NCI-H1417 (cell line): ENCODE measurements at regions not wholly inside any gene's neighbourhood (a gene's known extent, or its start where the extent isn't known, plus 50 kb on each side); places are given as distances from the start of the nearest gene placed in this dataset.

Experiments
- DNase-seq, 3 experiments: peaks; one replicate each; lab custom pipeline; 2025; lab: John Stamatoyannopoulos, UW

DNA sequence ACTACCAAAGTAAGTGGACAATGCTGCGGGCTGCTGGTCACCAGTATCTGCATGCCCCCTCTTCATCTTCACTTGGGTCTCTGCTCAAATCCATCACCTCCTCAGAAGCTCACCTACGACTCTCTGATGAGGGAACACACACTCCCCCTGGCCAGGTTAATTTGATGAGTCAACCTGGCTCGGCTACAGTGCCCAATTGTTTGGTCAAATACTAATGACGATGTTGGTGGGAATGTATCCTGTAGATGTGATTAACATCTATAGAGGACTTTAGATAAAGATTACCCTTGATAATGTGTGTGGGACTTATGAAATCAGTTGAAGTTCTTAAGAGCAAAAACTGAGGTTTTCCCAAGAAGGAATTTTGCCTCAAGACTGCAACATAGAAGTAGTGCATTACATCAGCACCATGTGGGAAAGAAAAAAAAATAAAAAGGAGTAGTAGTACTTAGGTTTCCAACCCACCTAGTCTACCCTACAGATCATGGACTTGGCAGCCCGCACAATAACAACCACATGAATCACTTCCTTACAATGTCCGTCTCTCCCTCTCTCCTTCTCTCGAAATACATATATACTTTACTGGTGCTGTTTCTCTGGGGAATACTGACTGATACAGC lies 467.3 kb downstream of the DNAH5 start:
- no peak for DNase-seq

DNA sequence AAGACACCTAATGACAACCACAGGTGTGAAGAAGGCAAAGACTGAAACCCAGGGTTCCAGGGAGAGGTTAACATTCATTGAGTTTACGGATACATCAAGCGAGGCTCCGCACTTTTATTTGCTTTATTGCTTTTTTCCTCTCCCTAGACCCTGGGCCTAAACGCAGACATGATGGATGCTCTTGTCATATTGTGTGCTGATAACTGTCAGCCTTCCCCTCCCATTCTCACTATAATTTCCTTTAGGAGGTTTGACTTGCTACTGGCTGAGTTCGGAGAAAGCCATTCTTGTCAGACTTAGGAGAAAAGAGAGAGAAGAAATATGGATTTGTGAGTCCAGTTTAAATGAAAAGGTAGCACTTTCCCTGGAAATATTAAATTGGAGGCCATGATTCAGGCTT lies 471.6 kb downstream of the DNAH5 start:
- no peak for DNase-seq

DNA sequence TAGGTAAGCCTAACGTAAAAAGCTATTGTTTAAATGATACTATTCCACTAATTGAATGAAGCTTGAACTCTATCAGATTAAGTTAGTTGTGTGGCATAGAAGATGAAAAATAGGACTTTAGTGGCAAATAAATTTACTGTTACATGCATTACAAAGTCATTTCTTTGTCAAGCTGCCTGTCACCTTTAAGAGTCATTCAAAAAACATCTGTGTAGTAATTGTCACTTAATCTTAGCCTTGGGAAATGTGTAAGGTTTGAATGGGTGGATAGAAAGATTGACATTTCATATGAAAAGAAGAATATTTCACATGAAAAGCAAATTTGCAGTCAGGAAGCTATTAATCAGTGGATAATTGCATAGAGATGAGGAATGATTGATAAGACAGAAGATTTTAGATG lies 473.5 kb downstream of the DNAH5 start:
- no peak for DNase-seq

DNA sequence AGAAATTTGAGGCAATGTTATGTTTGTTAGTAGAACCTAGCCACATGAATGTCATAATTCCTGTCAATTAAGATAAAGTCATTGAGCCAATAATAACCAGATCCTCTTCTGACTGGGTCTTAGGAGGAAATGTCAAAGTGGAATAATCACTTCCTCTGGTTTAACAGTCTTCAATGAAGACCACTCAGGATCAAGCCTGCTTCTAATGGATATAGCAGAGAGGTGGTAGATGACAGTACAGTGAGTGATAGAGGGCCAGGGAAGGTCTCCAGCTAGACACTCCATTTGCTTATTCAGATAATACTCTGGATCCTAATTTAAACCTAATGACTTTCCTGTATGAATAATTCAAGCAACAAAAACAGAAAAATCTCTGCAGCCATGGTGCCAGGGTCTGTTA lies 474.2 kb downstream of the DNAH5 start:
- DNase-seq, result no peak

DNA sequence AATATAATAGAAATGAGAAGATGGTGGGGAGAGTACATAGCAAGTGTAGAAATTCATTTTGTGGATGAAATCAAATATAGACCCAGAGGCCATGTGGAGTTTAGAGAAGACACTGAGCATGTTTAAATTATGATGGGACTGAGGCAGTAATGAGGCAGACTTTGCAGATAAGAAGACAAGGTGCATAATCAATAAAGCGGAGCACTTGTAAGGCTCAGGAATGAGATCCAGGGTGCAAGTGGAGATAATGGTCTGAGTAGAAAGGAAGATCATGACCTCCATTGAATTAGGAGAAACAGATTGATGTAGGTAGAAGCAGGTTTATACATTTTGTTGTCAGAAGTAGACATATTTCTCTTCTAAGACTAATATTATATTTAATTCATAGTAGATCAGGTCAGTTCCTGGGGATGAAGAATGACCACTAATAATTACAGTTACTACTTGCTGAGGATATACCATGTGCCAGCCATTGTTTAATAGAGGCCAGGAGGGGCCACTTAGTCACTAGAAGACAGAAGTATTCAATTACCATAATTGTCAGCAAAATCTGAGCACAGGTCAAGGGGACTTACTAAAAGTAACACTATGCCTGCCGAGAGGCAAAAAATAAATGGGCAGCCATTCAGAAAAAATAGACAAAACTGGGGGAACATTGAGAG lies 479.8 kb downstream of the DNAH5 start:
- DNase-seq, result no peak

DNA sequence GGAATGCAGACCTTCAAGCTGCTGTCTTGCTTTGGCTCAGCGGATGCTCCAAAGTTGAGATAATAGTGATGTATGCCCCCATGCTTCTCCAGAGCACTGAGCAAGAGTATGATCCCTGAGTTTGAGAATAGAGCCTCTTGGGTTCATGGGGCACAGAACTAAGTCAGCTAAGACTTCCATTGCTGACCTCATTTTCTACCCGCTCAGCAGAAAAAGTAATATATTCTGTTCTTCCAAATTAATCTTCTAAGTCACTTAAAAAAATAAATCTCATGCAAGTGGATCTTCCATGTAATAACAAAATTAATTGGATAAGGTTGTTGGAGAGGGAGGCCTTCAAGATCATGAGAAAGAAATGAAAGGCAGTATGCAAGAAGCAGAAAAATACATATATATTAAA lies 483.9 kb downstream of the DNAH5 start:
- DNase-seq, result no peak

DNA sequence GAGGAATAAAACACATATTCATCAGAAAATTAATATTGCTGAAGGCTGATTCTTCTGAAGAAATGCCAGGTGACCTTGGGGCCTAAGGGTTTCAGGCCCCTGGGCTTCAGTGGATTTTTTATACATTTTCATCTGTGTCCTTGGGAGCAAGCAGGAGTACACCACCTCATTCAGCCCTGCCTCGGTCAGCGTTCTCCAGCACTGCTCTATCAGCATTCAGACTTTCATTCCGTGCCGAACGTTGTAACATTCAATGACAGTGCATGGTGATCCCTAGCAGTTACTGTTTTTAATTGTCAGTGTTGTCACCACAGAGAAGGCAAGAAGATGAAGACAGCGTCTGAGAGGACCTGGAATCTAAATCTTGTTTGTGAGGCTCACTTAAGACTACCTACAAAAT lies 490.4 kb downstream of the DNAH5 start:
- DNase-seq, result no peak

DNA sequence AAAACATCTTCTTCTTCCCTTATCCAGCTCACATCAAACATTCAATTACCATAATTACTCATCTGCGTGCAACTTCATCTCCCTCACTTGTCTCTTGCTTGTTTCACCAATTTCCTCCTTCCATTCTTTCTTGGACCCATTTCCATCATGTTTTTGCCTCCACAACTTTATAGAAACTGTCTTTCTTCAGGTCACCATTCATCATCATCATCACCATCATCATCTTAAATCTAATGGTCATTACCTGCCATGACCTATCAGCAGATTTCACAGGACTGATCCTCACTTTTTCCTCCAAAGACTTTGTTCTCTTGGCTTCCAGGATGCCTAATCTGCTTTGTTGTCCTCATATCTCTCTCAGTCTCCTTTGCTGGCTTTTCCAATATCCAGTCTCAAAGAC lies 495.6 kb downstream of the DNAH5 start:
- no peak for DNase-seq

DNA sequence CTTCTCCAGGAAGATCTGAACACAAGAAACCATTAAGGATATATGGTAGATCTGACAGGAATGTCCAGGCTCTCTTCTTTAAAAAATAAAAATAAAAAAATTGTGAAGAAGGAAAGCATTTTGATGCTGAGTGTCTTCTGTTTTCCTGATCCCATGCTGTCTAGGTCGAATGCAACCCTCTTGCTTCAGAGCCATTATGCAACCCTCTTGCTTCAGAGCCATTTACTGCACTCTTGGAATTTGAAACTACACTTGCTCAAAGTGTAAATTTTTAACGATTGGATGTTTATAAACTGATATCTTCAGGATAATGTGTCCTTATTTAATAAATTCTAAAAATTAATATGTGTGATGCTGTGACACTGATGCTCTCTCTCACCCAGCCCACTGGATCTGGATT lies 505.1 kb downstream of the DNAH5 start:
- no peak for DNase-seq

DNA sequence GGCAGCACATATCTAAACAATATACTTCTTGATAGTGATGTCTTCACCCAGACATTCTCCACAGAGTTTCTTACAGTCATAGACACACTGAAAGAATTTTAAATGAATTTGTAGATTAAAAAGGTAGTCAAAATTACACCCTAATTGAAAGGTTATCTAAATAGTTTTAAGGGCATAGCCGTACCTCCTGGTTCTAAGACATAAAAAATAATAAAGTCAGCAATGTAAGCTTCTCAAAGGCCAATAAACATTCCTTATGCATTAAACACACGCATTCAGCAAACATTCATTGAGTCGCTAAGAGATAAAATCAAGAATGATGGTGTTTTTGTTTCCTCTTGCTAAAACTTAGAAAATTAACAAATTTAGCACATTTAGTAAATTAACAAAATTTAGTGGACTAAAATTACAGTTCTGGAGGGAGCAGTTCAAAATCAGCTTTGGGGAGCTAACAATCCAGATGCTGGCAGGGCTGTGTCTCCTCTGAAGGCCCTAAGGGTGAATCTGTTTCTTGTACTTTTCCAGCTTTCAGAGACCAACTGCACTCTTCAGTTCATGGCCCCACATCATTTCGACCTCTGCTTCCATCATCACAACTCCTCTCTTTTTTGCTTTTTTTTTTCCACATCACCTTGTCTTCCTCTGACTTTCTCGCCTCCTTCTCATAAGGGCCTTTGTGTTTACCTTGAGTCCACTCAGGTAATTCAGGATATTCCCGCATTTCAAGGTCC lies 516.5 kb downstream of the DNAH5 start:
- no peak for DNase-seq

DNA sequence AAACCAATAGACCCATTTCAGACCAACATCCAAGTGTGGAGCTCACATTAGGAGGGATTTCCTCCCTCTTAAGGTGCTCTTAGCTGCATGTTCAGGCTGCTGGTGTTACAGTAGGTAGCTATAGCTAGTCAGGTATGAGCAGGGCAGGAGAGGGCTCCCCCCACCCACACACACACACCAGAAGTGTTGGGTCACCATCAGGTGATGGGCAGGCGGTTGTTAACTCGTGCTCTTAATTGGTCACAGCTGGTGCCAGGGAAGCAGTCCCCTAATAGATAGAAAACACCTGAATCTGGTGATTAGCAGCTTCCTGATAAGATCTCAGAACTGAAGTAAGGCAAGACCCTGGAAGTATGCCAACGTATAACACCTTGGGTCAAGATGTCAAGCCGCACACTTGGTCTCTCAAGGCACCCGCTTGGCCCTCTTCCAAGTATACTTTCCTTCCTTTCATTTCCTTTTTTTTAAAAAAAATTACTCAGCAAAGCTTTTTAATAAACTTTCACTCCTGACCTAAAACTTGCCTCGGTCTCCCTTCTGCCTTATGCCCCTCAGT lies 532.4 kb downstream of the DNAH5 start:
- DNase-seq, result no peak

DNA sequence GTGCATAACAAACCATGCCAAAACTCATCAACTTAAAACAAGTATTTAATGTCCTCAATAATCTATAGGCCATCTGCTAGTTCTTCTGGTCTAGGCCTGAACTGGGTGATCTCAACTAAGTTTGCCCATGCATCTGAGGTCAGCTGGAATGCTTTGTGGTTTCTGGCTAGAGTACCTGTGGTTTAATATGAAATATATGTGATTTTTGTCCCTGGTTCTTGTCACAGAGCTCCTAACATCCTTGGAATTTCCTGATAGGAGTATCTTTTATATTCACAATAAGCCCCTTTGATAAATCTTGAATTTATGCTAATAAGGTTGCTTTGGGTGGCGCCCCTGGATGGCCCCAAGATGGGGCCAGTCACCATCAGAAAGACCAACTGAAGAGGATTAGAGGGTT lies 535.9 kb downstream of the DNAH5 start:
- DNase-seq, result no peak

DNA sequence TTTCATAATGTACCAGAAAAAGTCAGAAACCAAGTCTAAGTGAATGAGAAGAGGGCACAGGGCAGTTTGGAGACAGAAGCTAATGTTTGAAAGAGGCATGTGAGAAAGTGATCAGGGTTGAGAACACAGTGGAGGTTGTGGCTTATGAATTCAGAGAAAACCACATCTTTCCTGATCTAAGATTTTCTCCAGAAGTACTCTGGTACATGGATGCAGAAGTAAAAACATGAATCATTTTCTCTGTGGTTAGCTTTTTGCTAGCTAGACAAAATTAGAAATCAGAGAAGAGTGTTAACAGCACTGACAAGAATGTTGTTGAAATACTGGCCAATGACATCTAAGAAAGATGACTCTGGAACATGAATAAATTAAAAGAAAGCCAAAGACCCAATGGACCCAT lies 541.1 kb downstream of the DNAH5 start:
- no peak for DNase-seq

DNA sequence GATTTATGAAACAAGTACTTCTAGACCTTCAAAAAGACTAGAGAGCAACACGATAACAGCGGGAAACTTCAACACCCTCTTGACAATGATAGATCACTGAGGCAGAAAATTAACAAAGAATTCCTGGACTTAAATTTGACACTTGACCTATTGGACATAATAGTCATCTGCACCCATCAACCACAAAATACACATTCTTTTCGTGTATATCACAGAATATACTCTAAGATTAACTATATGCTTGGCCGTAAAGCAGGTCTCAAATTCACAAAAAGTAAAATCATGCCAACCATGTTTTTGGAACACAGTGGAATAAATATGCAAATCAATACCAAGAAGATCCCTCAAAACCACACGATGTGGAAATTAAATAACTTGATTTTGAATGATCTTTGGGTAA lies 559.4 kb downstream of the DNAH5 start:
- no peak for DNase-seq

DNA sequence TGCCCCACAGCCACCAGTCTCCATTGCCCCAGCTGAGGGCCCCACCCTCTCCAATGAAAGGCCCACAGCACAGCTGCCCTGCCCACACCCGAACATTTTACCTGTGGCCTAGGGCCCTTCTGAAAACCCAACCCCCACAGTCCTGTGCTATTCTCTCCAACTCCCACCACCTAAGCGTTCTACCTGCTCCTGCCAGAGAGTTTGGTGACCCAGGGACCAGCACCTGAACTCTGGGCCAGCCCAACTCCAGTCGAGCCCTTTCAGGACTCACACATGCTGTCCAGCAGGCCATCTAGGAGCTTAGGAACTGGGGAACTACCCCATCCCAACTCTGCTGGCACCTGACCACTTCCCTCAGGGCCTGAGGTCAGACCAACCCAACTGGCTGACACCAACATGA lies 562.3 kb downstream of the DNAH5 start:
- DNase-seq, result no peak

DNA sequence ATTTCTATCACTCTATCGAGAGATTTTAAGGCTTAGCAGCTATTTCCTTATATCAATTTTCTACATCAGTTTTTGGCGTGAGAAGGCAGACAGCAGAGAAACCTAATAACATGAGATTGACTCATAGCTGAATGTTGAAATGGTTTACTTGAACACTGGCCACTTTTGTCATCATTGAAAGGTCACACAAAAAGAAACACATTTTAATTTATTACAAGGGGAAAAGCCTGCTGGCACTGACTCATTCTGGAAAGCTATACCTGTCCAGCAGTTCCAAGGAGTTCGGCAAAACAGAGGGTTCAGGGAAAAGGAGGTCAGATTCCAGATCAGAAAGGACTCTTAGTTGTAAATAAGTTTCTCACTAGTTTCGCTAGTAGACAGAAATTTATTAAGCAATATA lies 566.4 kb downstream of the DNAH5 start:
- no peak for DNase-seq

DNA sequence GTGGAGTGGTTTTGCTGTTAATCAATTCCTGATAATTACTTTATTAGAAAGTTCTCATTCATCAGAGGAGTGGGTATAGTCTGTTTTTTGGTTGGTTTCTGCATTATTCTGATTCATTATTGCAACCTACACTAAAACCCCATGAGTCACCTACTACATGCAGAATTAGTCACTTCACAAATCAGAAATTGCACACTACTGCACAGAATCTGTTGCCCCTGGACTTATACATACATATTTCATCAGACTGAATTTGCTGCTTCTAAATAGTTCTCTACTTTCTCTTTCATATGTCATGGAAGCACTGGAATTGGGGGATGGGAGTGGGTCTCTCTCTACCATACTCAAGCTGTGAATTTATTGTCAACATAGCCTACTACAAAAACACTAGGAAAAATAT lies 585.1 kb downstream of the DNAH5 start:
- no peak for DNase-seq

DNA sequence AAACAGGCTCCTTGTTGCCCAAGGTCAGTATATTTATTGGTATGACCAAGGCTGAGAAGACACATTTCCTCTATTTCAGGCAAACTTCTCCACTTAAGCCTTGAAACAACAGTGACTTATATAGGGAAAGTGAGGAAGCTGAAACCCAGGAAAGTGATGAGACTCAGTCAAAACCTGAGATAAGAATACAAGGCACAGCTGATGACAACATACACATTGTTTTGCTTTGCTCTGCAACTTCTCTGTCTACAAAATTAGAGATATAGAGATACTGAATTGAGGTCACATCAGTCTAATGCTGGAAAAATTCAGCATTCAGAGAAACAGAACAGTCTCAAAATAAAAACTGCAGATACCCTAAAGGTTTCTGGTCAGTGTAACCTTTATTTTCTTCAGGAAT lies 586.1 kb downstream of the DNAH5 start:
- DNase-seq, result no peak

DNA sequence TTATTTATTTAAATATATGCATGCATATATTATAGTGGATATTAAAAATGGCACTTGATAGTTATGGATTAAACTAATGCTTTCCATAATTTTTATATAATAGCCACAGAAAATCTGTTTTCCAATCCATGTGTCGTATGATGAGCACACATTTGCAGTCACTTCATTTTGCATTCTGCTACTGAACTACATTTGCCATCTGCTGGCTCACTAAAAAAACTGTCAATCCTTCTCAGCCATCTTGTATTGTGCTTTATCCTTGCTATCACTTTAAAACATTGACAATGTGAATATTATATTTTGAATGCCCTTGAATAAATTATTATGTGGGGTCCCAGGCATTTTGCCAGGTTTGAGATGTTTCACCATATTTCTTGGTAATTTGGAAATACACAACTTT lies 586.6 kb downstream of the DNAH5 start:
- DNase-seq, result no peak

DNA sequence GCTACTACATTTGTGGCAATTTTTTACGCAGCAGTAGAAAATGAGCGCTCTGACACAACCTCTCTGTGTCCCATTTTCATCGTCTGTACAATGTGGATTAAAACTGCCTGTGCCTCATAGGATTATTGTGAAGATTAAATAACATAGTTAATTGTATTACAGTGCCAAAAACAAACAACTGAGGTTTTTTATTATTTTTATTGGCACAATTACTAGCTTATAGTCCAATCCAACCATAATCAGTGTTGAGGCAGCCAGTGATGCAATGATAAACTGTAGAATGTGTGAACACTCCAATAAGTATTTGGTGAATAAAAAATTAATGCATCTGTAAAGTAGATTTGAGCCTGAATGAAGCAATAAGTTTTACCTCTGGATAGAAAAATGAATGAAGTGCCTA lies 588.3 kb downstream of the DNAH5 start:
- no peak for DNase-seq

DNA sequence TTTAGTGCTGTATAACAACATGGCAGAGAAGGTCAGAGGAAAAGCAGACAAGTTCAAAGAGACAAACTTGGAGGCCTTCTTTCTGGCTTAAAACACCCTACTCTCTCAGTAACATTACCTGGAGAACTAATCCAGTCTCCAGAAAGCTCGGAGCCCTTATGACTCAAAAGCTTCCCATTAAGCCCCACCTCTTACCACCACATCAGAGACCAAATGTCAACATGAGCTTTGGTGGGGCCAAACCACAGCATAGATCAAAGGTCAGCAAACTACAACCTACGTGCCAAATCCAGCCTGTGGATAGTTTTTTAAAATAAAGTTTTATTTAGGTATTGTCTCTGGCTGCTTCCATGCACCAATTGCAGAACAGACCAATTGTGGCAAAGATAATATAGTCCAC lies 589.9 kb downstream of the DNAH5 start:
- no peak for DNase-seq

DNA sequence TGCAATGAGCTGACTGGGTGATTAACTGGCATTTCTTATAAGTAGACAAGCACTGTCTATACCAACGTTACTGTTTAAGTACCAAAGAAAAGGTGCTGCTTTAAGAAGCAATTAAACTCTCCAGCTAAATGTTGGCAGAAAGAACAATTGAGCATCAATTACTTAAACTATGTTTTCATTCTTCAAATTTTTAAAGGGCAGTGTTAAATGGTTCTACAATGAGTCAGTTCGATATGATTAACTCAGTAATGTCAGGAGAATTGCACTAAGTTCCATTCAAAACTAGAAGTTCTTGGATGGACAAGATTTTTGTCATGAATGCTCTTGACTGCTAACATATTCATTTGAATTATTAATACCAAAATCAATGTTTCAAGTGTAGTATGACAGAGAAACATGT lies 593.7 kb downstream of the DNAH5 start:
- DNase-seq, result no peak

DNA sequence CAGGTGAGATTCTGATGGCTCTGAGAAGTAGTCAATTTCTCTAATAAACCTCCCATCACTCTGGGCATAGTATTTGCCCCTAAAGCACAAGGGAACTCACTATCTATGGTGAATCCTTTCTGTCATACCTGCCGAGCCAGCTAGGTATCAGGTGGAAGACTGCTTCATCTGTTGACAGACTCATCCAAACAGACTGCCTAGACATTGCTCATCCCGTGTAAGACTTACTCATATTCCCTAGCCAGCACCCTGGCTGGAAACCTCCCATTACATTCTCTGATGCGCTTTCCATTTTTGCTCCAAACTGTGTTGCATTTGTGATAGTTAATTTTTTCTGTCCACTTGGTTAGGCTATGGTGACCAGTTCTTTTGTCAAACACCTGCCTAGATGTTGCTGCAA lies 595.9 kb downstream of the DNAH5 start:
- DNase-seq, result no peak
